Liver (tissue), 8 donors: ENCODE measurements at regions not wholly inside any gene's neighbourhood (a gene's known extent, or its start where the extent isn't known, plus 50 kb on each side); places are given as distances from the start of the nearest gene placed in this dataset.

Experiments
- DNase-seq: peaks from one replicate; pipeline ENCODE4 v3.0.0-alpha.2; 2017; ENCODE audit warnings: low spot score
- H3K27ac ChIP-seq, 2 donors: one replicate each; pipeline ENCODE4 v1.7.0; 2013; ENCODE audit warnings: inconsistent platforms in 2 of 2, low read length in 2 of 2, control low read depth in 1 of 2, low read depth in 1 of 2, mild to moderate bottlenecking in 1 of 2
- H3K27me3 ChIP-seq, 4 donors: one replicate each; pipeline versions ENCODE4 v1.6.1 to v1.7.0; 2013; ENCODE audit warnings: low read length in 3 of 4, inconsistent platforms in 1 of 4, mild to moderate bottlenecking in 1 of 4, moderate library complexity in 1 of 4; ENCODE audit not compliant: control insufficient read depth in 4 of 4, insufficient read depth in 4 of 4
- H3K36me3 ChIP-seq, 4 donors: one replicate each; pipeline versions ENCODE4 v1.6.1 to v1.7.0; 2013; ENCODE audit warnings: low read length in 3 of 4, mild to moderate bottlenecking in 3 of 4, low read depth in 1 of 4, moderate library complexity in 1 of 4; ENCODE audit not compliant: control insufficient read depth in 4 of 4, insufficient read depth in 3 of 4
- H3K4me1 ChIP-seq, 4 donors: one replicate each; pipeline versions ENCODE4 v1.6.1 to v1.7.0; 2013; ENCODE audit warnings: low read length in 3 of 4, mild to moderate bottlenecking in 3 of 4, moderate library complexity in 1 of 4; ENCODE audit not compliant: control insufficient read depth in 4 of 4, insufficient read depth in 4 of 4
- H3K4me3 ChIP-seq, 3 donors: one replicate each; pipeline versions ENCODE4 v1.6.1 to v1.7.0; 2013; ENCODE audit warnings: low read length in 3 of 3, control low read depth in 1 of 3, low read depth in 1 of 3, mild to moderate bottlenecking in 1 of 3
- H3K9ac ChIP-seq, 2 donors: one replicate each; pipeline ENCODE4 v1.7.0; 2013; ENCODE audit warnings: low read length in 2 of 2, mild to moderate bottlenecking in 2 of 2, moderate library complexity in 2 of 2, control low read depth in 1 of 2, low read depth in 1 of 2
- H3K9me3 ChIP-seq, 4 donors: one replicate each; pipeline versions ENCODE4 v1.6.1 to v1.7.0; 2013; ENCODE audit warnings: low read length in 3 of 4; ENCODE audit not compliant: control insufficient read depth in 4 of 4
- EGR1 ChIP-seq, 2 donors: IDR thresholded peaks; 2 replicates each; pipeline ENCODE4 v1.6.1; 2016 to 2018; ENCODE audit warnings: antibody characterized with exemption in 2 of 2, low read depth in 2 of 2
- FOXA1 ChIP-seq: IDR thresholded peaks from 2 replicates; pipeline ENCODE4 v1.6.1; 2016; ENCODE audit warnings: antibody characterized with exemption
- FOXA2 ChIP-seq: IDR thresholded peaks from 2 replicates; pipeline ENCODE4 v1.6.1; 2016; ENCODE audit warnings: antibody characterized with exemption
- GABPA ChIP-seq, 2 donors: IDR thresholded peaks in 1 of 2; conservative IDR thresholded peaks in 1 of 2; 2 replicates each; pipeline ENCODE4 v1.6.1; 2016; ENCODE audit warnings: antibody characterized with exemption in 2 of 2, mild to moderate bottlenecking in 1 of 2, moderate library complexity in 1 of 2
- HNF4A ChIP-seq, 2 donors: conservative IDR thresholded peaks; 2 replicates each; pipeline ENCODE4 v1.6.1; 2016; ENCODE audit warnings: antibody characterized with exemption in 2 of 2, mild to moderate bottlenecking in 2 of 2
- HNF4G ChIP-seq: IDR thresholded peaks from 2 replicates; pipeline ENCODE4 v1.6.1; 2016; ENCODE audit warnings: antibody characterized with exemption
- JUND ChIP-seq, 2 donors: IDR thresholded peaks; 2 replicates each; pipeline ENCODE4 v1.6.1; 2016; ENCODE audit warnings: antibody characterized with exemption in 2 of 2
- NR2F2 ChIP-seq: IDR thresholded peaks from 2 replicates; pipeline ENCODE4 v1.6.1; 2016; ENCODE audit warnings: antibody characterized with exemption
- RAD21 ChIP-seq, 2 donors: IDR thresholded peaks; 2 replicates each; pipeline ENCODE4 v1.6.1; 2016; ENCODE audit warnings: antibody characterized with exemption in 2 of 2, mild to moderate bottlenecking in 2 of 2
- RXRA ChIP-seq, 2 donors: IDR thresholded peaks; 2 replicates each; pipeline ENCODE4 v1.6.1; 2017 to 2018; ENCODE audit warnings: antibody characterized with exemption in 2 of 2, mild to moderate bottlenecking in 1 of 2
- SP1 ChIP-seq: IDR thresholded peaks from 2 replicates; pipeline ENCODE4 v1.6.1; 2018; ENCODE audit warnings: antibody characterized with exemption, mild to moderate bottlenecking
- TAF1 ChIP-seq: conservative IDR thresholded peaks from 2 replicates; pipeline ENCODE4 v1.6.1; 2016; ENCODE audit warnings: antibody characterized with exemption, mild to moderate bottlenecking
- YY1 ChIP-seq: IDR thresholded peaks from 2 replicates; pipeline ENCODE4 v1.6.1; 2016; ENCODE audit warnings: antibody characterized with exemption, mild to moderate bottlenecking
- WGBS: extraction: QIAGEN DNeasy Blood & Tissue Kit; methylation state at CpG from one replicate; pipeline ENCODE4 v1.1.7; 2013; 5-methylcytosine and 5-hydroxymethylcytosine counted together
- TF ChIP-seq, protein P1 (sequence below): IDR thresholded peaks from 2 replicates; pipeline ENCODE4 v1.6.1; 2016; ENCODE audit warnings: antibody characterized with exemption
- TF ChIP-seq, protein P2 (sequence below): IDR thresholded peaks from 2 replicates; pipeline ENCODE4 v1.6.1; 2016; ENCODE audit warnings: antibody characterized with exemption
- TF ChIP-seq, protein P3 (sequence below): fragments of 150-350 bp; IDR thresholded peaks from 2 replicates; pipeline ENCODE4 v1.5.1; 2017; ENCODE audit warnings: improper control_type of control experiment, low read depth, low read length; ENCODE audit not compliant: missing input control
- TF ChIP-seq, protein P4 (sequence below): IDR thresholded peaks from 2 replicates; pipeline ENCODE4 v1.6.1; 2016; ENCODE audit warnings: antibody characterized with exemption
- TF ChIP-seq, protein P5 (sequence below): IDR thresholded peaks from 2 replicates; pipeline ENCODE4 v1.6.1; 2016; ENCODE audit warnings: antibody characterized with exemption, mild to moderate bottlenecking
- donor health status: healthy.
- donor health status: healthy.
- donor health status: healthy.
- donor health status: healthy.
- donor health status: healthy.

DNA sequence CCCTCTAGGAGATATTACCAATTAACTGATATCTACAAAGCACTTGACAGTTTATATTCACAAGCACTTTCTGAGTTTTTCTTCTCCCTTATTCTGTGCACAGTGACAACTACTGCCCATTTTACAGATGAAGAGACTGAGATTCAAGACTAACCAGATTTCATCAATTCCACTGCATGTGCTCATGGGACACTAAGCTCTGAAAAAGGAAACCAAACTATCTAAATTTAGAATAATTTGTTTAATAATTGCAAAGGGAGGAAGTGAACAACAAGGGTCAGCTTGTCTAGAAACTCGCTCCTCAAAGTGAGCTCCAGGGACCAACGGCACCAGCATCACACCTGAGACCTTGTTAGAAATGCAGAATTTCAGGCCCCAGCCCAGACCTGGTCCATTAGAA, 50.8 kb upstream of the MYLIP start:
- no peaks in the 10 kb centered on the region for H3K9me3 ChIP-seq
- no peaks in the 10 kb centered on the region for H3K27me3 ChIP-seq
- no peak for DNase-seq
- H3K36me3 ChIP-seq, result no peaks in the 10 kb centered on the region
- no peak overlapping the region for H3K4me3 ChIP-seq
- 72% methylated on average over 2 of the region's 2 CpGs for WGBS
- H3K4me1 ChIP-seq, result no peaks in the 10 kb centered on the region
- TF ChIP-seq RAD21 (IDR thresholded peaks at IDR 0.05) (no peak), TAF1 (no peak), HNF4G (no peak), JUND (IDR thresholded peaks at IDR 0.05) (no peak), NR2F2 (no peak), GABPA (IDR thresholded peaks at IDR 0.05 in 1 of 2, conservative IDR thresholded peaks at IDR 0.05 in 1 of 2) (no peak), EGR1 (IDR thresholded peaks at IDR 0.05; ENCODE audit: low read depth in 2 of 2) (no peak), HNF4A (conservative IDR thresholded peaks at IDR 0.05) (no peak), YY1 (no peak)
- TF ChIP-seq, protein P1, sequence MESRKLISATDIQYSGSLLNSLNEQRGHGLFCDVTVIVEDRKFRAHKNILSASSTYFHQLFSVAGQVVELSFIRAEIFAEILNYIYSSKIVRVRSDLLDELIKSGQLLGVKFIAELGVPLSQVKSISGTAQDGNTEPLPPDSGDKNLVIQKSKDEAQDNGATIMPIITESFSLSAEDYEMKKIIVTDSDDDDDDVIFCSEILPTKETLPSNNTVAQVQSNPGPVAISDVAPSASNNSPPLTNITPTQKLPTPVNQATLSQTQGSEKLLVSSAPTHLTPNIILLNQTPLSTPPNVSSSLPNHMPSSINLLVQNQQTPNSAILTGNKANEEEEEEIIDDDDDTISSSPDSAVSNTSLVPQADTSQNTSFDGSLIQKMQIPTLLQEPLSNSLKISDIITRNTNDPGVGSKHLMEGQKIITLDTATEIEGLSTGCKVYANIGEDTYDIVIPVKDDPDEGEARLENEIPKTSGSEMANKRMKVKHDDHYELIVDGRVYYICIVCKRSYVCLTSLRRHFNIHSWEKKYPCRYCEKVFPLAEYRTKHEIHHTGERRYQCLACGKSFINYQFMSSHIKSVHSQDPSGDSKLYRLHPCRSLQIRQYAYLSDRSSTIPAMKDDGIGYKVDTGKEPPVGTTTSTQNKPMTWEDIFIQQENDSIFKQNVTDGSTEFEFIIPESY, result no peak
- TF ChIP-seq, protein P2, sequence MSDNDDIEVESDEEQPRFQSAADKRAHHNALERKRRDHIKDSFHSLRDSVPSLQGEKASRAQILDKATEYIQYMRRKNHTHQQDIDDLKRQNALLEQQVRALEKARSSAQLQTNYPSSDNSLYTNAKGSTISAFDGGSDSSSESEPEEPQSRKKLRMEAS, result no peak
- TF ChIP-seq, protein P3, sequence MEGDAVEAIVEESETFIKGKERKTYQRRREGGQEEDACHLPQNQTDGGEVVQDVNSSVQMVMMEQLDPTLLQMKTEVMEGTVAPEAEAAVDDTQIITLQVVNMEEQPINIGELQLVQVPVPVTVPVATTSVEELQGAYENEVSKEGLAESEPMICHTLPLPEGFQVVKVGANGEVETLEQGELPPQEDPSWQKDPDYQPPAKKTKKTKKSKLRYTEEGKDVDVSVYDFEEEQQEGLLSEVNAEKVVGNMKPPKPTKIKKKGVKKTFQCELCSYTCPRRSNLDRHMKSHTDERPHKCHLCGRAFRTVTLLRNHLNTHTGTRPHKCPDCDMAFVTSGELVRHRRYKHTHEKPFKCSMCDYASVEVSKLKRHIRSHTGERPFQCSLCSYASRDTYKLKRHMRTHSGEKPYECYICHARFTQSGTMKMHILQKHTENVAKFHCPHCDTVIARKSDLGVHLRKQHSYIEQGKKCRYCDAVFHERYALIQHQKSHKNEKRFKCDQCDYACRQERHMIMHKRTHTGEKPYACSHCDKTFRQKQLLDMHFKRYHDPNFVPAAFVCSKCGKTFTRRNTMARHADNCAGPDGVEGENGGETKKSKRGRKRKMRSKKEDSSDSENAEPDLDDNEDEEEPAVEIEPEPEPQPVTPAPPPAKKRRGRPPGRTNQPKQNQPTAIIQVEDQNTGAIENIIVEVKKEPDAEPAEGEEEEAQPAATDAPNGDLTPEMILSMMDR, result no peak
- no peak overlapping the region for H3K27ac ChIP-seq
- no peak overlapping the region for H3K9ac ChIP-seq

DNA sequence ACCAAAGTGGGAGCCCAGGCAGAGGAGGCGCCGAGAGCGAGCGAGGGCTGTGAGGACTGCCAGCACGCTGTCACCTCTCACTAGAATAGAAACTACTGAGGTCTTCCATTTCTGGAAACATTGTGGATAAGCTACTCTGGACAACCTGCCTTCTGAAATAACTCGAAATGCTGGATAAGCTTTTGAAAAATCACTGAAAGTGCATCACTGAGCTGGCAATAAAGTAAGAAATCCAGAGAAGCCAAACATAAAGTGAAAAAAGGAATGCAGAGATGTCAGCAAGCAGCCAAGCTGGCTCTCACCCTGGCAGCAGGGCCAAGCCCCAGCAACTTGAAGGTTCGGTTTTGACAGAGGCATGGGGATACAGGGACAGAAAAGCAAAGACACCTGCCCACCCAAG, 59.2 kb upstream of the MYLIP start:
- Histone ChIP-seq H3K9me3 (no peaks in the 10 kb centered on the region), H3K27me3 (peaks cover 0 to 3% (median 0%) of the 10 kb centered on the region in 4 donors), H3K9ac (no peak overlapping the region), H3K27ac (no peak overlapping the region), H3K36me3 (no peaks in the 10 kb centered on the region), H3K4me3 (no peak overlapping the region), H3K4me1 (no peaks in the 10 kb centered on the region)
- 96% methylated on average over 7 of the region's 7 CpGs for WGBS
- DNase-seq, result no peak
- TF ChIP-seq, protein P4, sequence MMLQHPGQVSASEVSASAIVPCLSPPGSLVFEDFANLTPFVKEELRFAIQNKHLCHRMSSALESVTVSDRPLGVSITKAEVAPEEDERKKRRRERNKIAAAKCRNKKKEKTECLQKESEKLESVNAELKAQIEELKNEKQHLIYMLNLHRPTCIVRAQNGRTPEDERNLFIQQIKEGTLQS, result no peak
- TF ChIP-seq YY1, result no peak
- TF ChIP-seq, protein P5, sequence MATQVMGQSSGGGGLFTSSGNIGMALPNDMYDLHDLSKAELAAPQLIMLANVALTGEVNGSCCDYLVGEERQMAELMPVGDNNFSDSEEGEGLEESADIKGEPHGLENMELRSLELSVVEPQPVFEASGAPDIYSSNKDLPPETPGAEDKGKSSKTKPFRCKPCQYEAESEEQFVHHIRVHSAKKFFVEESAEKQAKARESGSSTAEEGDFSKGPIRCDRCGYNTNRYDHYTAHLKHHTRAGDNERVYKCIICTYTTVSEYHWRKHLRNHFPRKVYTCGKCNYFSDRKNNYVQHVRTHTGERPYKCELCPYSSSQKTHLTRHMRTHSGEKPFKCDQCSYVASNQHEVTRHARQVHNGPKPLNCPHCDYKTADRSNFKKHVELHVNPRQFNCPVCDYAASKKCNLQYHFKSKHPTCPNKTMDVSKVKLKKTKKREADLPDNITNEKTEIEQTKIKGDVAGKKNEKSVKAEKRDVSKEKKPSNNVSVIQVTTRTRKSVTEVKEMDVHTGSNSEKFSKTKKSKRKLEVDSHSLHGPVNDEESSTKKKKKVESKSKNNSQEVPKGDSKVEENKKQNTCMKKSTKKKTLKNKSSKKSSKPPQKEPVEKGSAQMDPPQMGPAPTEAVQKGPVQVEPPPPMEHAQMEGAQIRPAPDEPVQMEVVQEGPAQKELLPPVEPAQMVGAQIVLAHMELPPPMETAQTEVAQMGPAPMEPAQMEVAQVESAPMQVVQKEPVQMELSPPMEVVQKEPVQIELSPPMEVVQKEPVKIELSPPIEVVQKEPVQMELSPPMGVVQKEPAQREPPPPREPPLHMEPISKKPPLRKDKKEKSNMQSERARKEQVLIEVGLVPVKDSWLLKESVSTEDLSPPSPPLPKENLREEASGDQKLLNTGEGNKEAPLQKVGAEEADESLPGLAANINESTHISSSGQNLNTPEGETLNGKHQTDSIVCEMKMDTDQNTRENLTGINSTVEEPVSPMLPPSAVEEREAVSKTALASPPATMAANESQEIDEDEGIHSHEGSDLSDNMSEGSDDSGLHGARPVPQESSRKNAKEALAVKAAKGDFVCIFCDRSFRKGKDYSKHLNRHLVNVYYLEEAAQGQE, result no peak
- no peak for TF ChIP-seq GABPA (IDR thresholded peaks at IDR 0.05 in 1 of 2, conservative IDR thresholded peaks at IDR 0.05 in 1 of 2)
- no peak for TF ChIP-seq RXRA (IDR thresholded peaks at IDR 0.05)
- TF ChIP-seq EGR1 (IDR thresholded peaks at IDR 0.05; ENCODE audit: low read depth in 2 of 2), result no peak
- TF ChIP-seq, protein P2, result no peak
- TF ChIP-seq FOXA1, result no peak
- TF ChIP-seq, protein P1, result no peak
- no peak for TF ChIP-seq RAD21 (IDR thresholded peaks at IDR 0.05)
- no peak for TF ChIP-seq HNF4G
- no peak for TF ChIP-seq HNF4A (conservative IDR thresholded peaks at IDR 0.05)
- no peak for TF ChIP-seq SP1
- TF ChIP-seq TAF1, result no peak
- TF ChIP-seq, protein P3, result no peak
- TF ChIP-seq NR2F2, result no peak
- no peak for TF ChIP-seq JUND (IDR thresholded peaks at IDR 0.05)
- TF ChIP-seq FOXA2, result no peak
